Ishikawa (cell line): ENCODE measurements at regions not wholly inside any gene's neighbourhood (a gene's known extent, or its start where the extent isn't known, plus 50 kb on each side); places are given as distances from the start of the nearest gene placed in this dataset.

Experiments
- CEBPB ChIP-seq: IDR thresholded peaks from 2 replicates; pipeline ENCODE4 v1.6.1; 2012
- CREB1 ChIP-seq: IDR thresholded peaks from 2 replicates; pipeline ENCODE4 v1.6.1; 2012; ENCODE audit warnings: low read depth
- EGR1 ChIP-seq: IDR thresholded peaks from 2 replicates; pipeline ENCODE4 v1.6.1; 2012
- EP300 ChIP-seq: IDR thresholded peaks from 2 replicates; pipeline ENCODE4 v1.6.1; 2012; ENCODE audit warnings: borderline replicate concordance
- FOXM1 ChIP-seq: IDR thresholded peaks from 2 replicates; pipeline ENCODE4 v1.6.1; 2012; ENCODE audit warnings: low read depth, borderline replicate concordance
- MAX ChIP-seq: IDR thresholded peaks from 2 replicates; pipeline ENCODE4 v1.6.1; 2012
- NFIC ChIP-seq: IDR thresholded peaks from 2 replicates; pipeline ENCODE4 v1.6.1; 2012
- RAD21 ChIP-seq: IDR thresholded peaks from 2 replicates; pipeline ENCODE4 v1.6.1; 2012; ENCODE audit warnings: low read depth
- REST ChIP-seq: IDR thresholded peaks from 2 replicates; pipeline ENCODE4 v1.6.1; 2012; ENCODE audit warnings: low read depth, mild to moderate bottlenecking
- TAF1 ChIP-seq: IDR thresholded peaks from 2 replicates; pipeline ENCODE4 v1.6.1; 2012; ENCODE audit warnings: low read depth, mild to moderate bottlenecking
- TCF12 ChIP-seq: IDR thresholded peaks from 2 replicates; pipeline ENCODE4 v1.6.1; 2012; ENCODE audit warnings: low read depth
- TEAD4 ChIP-seq: IDR thresholded peaks from 2 replicates; pipeline ENCODE4 v1.6.1; 2012
- USF1 ChIP-seq: IDR thresholded peaks from 2 replicates; pipeline ENCODE4 v1.6.1; 2012
- YY1 ChIP-seq: IDR thresholded peaks from 2 replicates; pipeline ENCODE4 v1.6.1; 2012; ENCODE audit warnings: low read depth
- ZBTB7A ChIP-seq: IDR thresholded peaks from 2 replicates; pipeline ENCODE4 v1.6.1; 2012; ENCODE audit warnings: low read depth

GRCh38 chr1:229029879-229030235 lies 241.1 kb upstream of the RAB4A start:
- TF ChIP-seq TAF1 (no peak), TCF12 (no peak), MAX (no peak), YY1 (no peak), EP300 (no peak), EGR1 (no peak), REST (no peak), CEBPB (no peak), CREB1 (no peak), TEAD4 (no peak), ZBTB7A (no peak), FOXM1 (no peak)

- TF ChIP-seq YY1 (no peak), ZBTB7A (no peak), TEAD4 (no peak), FOXM1 (no peak), RAD21 (no peak), EGR1 (no peak), TAF1 (no peak), TCF12 (no peak), CREB1 (no peak), USF1 (no peak), EP300 (no peak), MAX (no peak), CEBPB (no peak)
Measured at GRCh38 chr1:229030630-229031029, 240.3 kb upstream of the RAB4A start.

GRCh38 chr1:229031061-229031460 lies 239.8 kb upstream of the RAB4A start:
- no peak for TF ChIP-seq RAD21
- TF ChIP-seq TAF1: no peak
- no peak for TF ChIP-seq FOXM1
- no peak for TF ChIP-seq MAX
- TF ChIP-seq EP300: no peak
- TF ChIP-seq EGR1: no peak

GRCh38 chr1:229031481-229032341 lies 239.2 kb upstream of the RAB4A start:
- no peak for TF ChIP-seq TEAD4
- TF ChIP-seq REST: no peak
- TF ChIP-seq USF1: no peak
- TF ChIP-seq NFIC: no peak
- TF ChIP-seq FOXM1: no peak
- TF ChIP-seq ZBTB7A: no peak
- TF ChIP-seq CREB1: no peak
- TF ChIP-seq EP300: no peak
- no peak for TF ChIP-seq TAF1
- TF ChIP-seq MAX: no peak
- no peak for TF ChIP-seq RAD21

GRCh38 chr1:229032375-229032774 lies 238.5 kb upstream of the RAB4A start:
- TF ChIP-seq TEAD4 (no peak), CREB1 (no peak), EGR1 (no peak), FOXM1 (no peak)
